Spleen (tissue), 11 donors: ENCODE measurements at regions not wholly inside any gene's neighbourhood (a gene's known extent, or its start where the extent isn't known, plus 50 kb on each side); places are given as distances from the start of the nearest gene placed in this dataset.

ENCODE experiments used
- DNase-seq: peaks from one replicate; pipeline ENCODE4 v3.0.0-alpha.2; 2020
- H3K27ac ChIP-seq, 8 donors: fragments of 200-600 bp; sonication (generic) in 7 of 8; 1 replicate in 4 of 8; 2 replicates in 4 of 8; pipeline versions ENCODE4 v1.5.0 to v1.8.0; 2016 to 2021; ENCODE audit warnings: inconsistent platforms in 4 of 8, mild to moderate bottlenecking in 4 of 8, moderate library complexity in 1 of 8
- H3K27me3 ChIP-seq, 7 donors: fragments of 200-600 bp; sonication (generic) in 6 of 7; replicated peaks in 1 of 7; 1 replicate in 4 of 7; 2 replicates in 3 of 7; pipeline versions ENCODE4 v1.5.0 to v1.8.0; 2016 to 2021; ENCODE audit warnings: inconsistent platforms in 3 of 7, mild to moderate bottlenecking in 1 of 7
- H3K36me3 ChIP-seq, 6 donors: fragments of 200-600 bp; sonication (generic) in 5 of 6; 1 replicate in 4 of 6; 2 replicates in 2 of 6; pipeline versions ENCODE4 v1.5.0 to v1.8.0; 2016 to 2021; ENCODE audit warnings: inconsistent platforms in 2 of 6
- H3K4me1 ChIP-seq, 6 donors: fragments of 200-600 bp; sonication (generic) in 5 of 6; 1 replicate in 3 of 6; 2 replicates in 3 of 6; pipeline versions ENCODE4 v1.5.0 to v1.8.0; 2016 to 2021; ENCODE audit warnings: inconsistent platforms in 3 of 6
- H3K4me3 ChIP-seq, 8 donors: fragments of 200-600 bp; sonication (generic) in 7 of 8; 1 replicate in 4 of 8; 2 replicates in 4 of 8; pipeline versions ENCODE4 v1.5.0 to v1.8.0; 2016 to 2021; ENCODE audit warnings: inconsistent platforms in 4 of 8, mild to moderate bottlenecking in 4 of 8, moderate library complexity in 2 of 8
- H3K9me3 ChIP-seq, 8 donors: fragments of 200-600 bp; sonication (generic) in 7 of 8; 1 replicate in 4 of 8; 2 replicates in 4 of 8; pipeline versions ENCODE4 v1.5.0 to v1.8.0; 2016 to 2021; ENCODE audit warnings: inconsistent platforms in 4 of 8
- CTCF ChIP-seq, 11 experiments: fragments of 200-600 bp in 7 of 11; fragments of 450-650 bp in 4 of 11; sonication (generic) in 4 of 11; IDR thresholded peaks in 8 of 11; conservative IDR thresholded peaks in 3 of 11; 1 replicate in 7 of 11; 2 replicates in 4 of 11; pipeline versions ENCODE4 v1.4.0 to v1.8.0; 2016 to 2021; ENCODE audit warnings: antibody characterized with exemption in 11 of 11, inconsistent platforms in 4 of 11, mild to moderate bottlenecking in 1 of 11
- POLR2A ChIP-seq, 3 donors: fragments of 450-650 bp; IDR thresholded peaks; one replicate each; pipeline ENCODE4 v1.5.1; 2017; ENCODE audit warnings: antibody characterized with exemption in 3 of 3, mild to moderate bottlenecking in 1 of 3
- POLR2AphosphoS5 ChIP-seq, 3 donors: sonication (generic); formaldehyde crosslinking; IDR thresholded peaks; one replicate each; pipeline ENCODE4 v1.5.1; 2017; ENCODE audit warnings: antibody characterized with exemption in 3 of 3
- WGBS, 5 donors: extraction: QIAGEN DNeasy Blood & Tissue Kit in 3 of 5; methylation state at CpG; one replicate each; pipeline versions ENCODE4 v1.1.5 to v1.1.7; 2013 to 2018; 5-methylcytosine and 5-hydroxymethylcytosine counted together
- intact Hi-C: fragments of 100-400 bp; cut with DNase I; formaldehyde crosslinking; loops from one replicate; pipeline ENCODE4 v1.15.0; 2023; ENCODE audit warnings: low total_unique reads
- donor health status: healthy with polysubstance abuse.
- donor health status: DM: no; HTN: no; CAD: no; lungs with moderate emphysema.
- donor health status: DM: no; HTN: no; CAD: no.
- donor health status: Bipolar disorder and iron deficiency.
- donor health status: healthy.
- donor health status: DM: no; HTN: no; CAD: no.
- donor health status: DM: yes; HTN: yes; CAD: no.

- H3K9me3 ChIP-seq: peaks cover 0 to 4% (median 0%) of the 10 kb centered on the region in 8 donors
- H3K27me3 ChIP-seq: no peaks in the 10 kb centered on the region
- no peak overlapping the region for H3K27ac ChIP-seq
- no peak for DNase-seq
- WGBS, 5 donors: 52 to 70% (median 53%) methylated on average over 3 of the region's 3 CpGs
- TF ChIP-seq CTCF (IDR thresholded peaks at IDR 0.05 in 8 of 11, conservative IDR thresholded peaks at IDR 0.05 in 3 of 11) (no peak), POLR2A (IDR thresholded peaks at IDR 0.05) (no peak), POLR2AphosphoS5 (IDR thresholded peaks at IDR 0.05) (no peak)
- no peak overlapping the region for H3K4me3 ChIP-seq
- H3K4me1 ChIP-seq: no peaks in the 10 kb centered on the region
- intact Hi-C loops: no loop called here
- H3K36me3 ChIP-seq: no peaks in the 10 kb centered on the region
Observed at GRCh38 chr2:139721411-139721995, 941.3 kb upstream of the NXPH2 start.

- no peaks in the 10 kb centered on the region for H3K27me3 ChIP-seq
- no peak for DNase-seq
- no peaks in the 10 kb centered on the region for H3K36me3 ChIP-seq
- peaks cover 0 to 4% (median 0%) of the 10 kb centered on the region in 8 donors for H3K9me3 ChIP-seq
- TF ChIP-seq CTCF (IDR thresholded peaks at IDR 0.05 in 8 of 11, conservative IDR thresholded peaks at IDR 0.05 in 3 of 11) (no peak), POLR2AphosphoS5 (IDR thresholded peaks at IDR 0.05) (no peak)
- 47 to 67% (median 55%) methylated on average over 3 of the region's 3 CpGs for WGBS, 5 donors
- H3K4me1 ChIP-seq: no peaks in the 10 kb centered on the region
- no peak overlapping the region for H3K27ac ChIP-seq
- intact Hi-C loops: no loop called here
- H3K4me3 ChIP-seq: no peak overlapping the region
Observed at GRCh38 chr2:139720056-139720455, 939.9 kb upstream of the NXPH2 start.

GRCh38 chr2:139704606-139705005, 924.4 kb upstream of the NXPH2 start:
- H3K36me3 ChIP-seq: no peaks in the 10 kb centered on the region
- TF ChIP-seq POLR2AphosphoS5 (IDR thresholded peaks at IDR 0.05) (no peak), POLR2A (IDR thresholded peaks at IDR 0.05) (no peak), CTCF (IDR thresholded peaks at IDR 0.05 in 8 of 11, conservative IDR thresholded peaks at IDR 0.05 in 3 of 11) (no peak)
- H3K4me1 ChIP-seq: no peaks in the 10 kb centered on the region
- H3K27me3 ChIP-seq: no peaks in the 10 kb centered on the region
- intact Hi-C loops: no loop called here
- DNase-seq: no peak
- H3K9me3 ChIP-seq: peaks cover 0 to 5% (median 0%) of the 10 kb centered on the region in 8 donors
- H3K4me3 ChIP-seq: no peak overlapping the region
- no peak overlapping the region for H3K27ac ChIP-seq

GRCh38 chr2:139694327-139694726, 914.1 kb upstream of the NXPH2 start:
- H3K36me3 ChIP-seq: no peaks in the 10 kb centered on the region
- TF ChIP-seq CTCF (IDR thresholded peaks at IDR 0.05 in 8 of 11, conservative IDR thresholded peaks at IDR 0.05 in 3 of 11) (no peak), POLR2AphosphoS5 (IDR thresholded peaks at IDR 0.05) (no peak), POLR2A (IDR thresholded peaks at IDR 0.05) (no peak)
- no peaks in the 10 kb centered on the region for H3K27me3 ChIP-seq
- 39 to 58% (median 51%) methylated on average over 1 of the region's 1 CpG for WGBS, 5 donors
- no peak overlapping the region for H3K4me3 ChIP-seq
- H3K4me1 ChIP-seq: no peaks in the 10 kb centered on the region
- intact Hi-C loops: no loop called here
- DNase-seq: no peak
- no peak overlapping the region for H3K27ac ChIP-seq
- H3K9me3 ChIP-seq: no peaks in the 10 kb centered on the region
